OCI-LY3 (cell line): ENCODE measurements at regions not wholly inside any gene's neighbourhood (a gene's known extent, or its start where the extent isn't known, plus 50 kb on each side); places are given as distances from the start of the nearest gene placed in this dataset.

ENCODE experiments used
- CTCF ChIP-seq: fragments of 200-600, 300-600 bp; sonication (generic); IDR thresholded peaks from 2 replicates; pipeline ENCODE4 v1.5.1; 2014; ENCODE audit warnings: antibody characterized with exemption, low read length, low read depth
- EZH2phosphoT487 ChIP-seq: fragments of 200-600 bp; shearing (Covaris generic); IDR thresholded peaks from 2 replicates; pipeline ENCODE4 v1.6.1; 2018; ENCODE audit warnings: antibody characterized with exemption, mixed run types, low read depth

DNA sequence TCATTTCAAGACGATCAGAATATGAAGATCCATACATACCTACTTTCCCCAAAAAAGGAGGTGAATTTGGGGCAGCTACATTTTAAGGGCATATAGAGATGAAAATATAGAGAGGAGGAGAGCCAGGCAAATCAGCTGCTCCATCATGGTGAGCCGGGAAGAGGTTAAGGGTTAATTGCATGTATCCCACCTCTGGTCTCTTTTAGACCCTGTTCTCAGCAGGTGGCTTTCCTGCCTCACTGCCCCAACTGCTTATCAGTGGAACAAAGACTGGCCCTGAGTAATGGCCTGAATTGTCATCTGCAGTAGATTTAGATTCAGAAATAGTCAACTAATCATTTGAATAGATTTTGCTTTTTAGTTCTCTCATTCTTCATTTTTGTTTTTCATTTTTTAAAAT lies 206.6 kb downstream of the SPRY2 start:
- no peak for TF ChIP-seq CTCF
- TF ChIP-seq EZH2phosphoT487, result no peak
